ENCODE measurements at regions not wholly inside any gene's neighbourhood (a gene's known extent, or its start where the extent isn't known, plus 50 kb on each side); places are given as distances from the start of the nearest gene placed in this dataset.

DNA sequence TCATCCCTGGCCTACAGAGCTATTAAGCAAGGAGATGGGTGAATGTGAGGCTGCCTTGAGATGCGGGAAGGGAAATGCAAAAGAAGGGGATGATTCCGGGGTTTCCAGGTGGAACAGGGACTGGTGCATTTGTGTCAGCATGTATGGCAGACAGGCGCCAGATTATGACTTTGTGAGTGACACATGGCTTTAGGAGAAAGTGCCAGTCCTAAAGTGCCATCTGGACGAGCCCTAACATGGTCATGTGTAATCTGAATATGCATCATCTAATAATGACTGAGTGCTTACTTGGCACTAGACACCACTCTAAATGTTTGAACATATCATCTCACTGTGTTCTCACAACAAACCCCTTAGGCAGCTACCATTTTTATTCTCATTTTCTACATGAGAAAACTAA lies 195.0 kb upstream of the TSHZ2 start:
- TF ChIP-seq, protein P1, sequence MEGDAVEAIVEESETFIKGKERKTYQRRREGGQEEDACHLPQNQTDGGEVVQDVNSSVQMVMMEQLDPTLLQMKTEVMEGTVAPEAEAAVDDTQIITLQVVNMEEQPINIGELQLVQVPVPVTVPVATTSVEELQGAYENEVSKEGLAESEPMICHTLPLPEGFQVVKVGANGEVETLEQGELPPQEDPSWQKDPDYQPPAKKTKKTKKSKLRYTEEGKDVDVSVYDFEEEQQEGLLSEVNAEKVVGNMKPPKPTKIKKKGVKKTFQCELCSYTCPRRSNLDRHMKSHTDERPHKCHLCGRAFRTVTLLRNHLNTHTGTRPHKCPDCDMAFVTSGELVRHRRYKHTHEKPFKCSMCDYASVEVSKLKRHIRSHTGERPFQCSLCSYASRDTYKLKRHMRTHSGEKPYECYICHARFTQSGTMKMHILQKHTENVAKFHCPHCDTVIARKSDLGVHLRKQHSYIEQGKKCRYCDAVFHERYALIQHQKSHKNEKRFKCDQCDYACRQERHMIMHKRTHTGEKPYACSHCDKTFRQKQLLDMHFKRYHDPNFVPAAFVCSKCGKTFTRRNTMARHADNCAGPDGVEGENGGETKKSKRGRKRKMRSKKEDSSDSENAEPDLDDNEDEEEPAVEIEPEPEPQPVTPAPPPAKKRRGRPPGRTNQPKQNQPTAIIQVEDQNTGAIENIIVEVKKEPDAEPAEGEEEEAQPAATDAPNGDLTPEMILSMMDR (conservative IDR thresholded peaks at IDR 0.05) = no peak
- TF ChIP-seq EZH2 (IDR thresholded peaks at IDR 0.05; ENCODE audit: low read depth) = no peak

All from PC-9 (cell line).